ENCODE measurements at regions not wholly inside any gene's neighbourhood (a gene's known extent, or its start where the extent isn't known, plus 50 kb on each side); places are given as distances from the start of the nearest gene placed in this dataset.

DNA sequence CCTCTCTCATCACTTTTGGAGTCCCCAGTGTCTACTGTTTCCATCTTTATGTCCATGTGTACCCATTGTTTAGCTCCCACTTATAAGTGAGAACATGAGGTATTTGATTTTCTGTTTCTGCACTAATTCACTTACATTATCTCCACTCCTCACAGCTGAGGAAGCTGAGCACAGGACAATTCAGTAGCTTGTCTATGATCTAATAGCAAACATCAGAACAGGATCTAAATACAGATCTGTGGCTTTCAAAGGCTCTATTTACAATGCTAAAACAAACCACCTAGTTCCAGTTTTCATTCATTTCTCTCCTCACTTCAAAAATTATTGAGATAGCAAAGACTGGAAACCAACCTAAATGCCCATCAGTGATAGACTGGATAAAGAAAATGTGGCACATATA lies 52.0 kb upstream of the DDX18 start:
- FAIRE-seq (no peak), DNase-seq (ENCODE audit: low read depth in 1 of 2, low spot score in 2 of 2) (no peak)
- Histone ChIP-seq H3K4me1 (replicated peaks in 1 of 4; ENCODE audit: control insufficient read depth in 3 of 4, insufficient read depth in 4 of 4, low read length in 3 of 4) (no peaks in the 10 kb centered on the region), H3K27me3 (replicated peaks in 1 of 4; ENCODE audit: control insufficient read depth in 3 of 4, extremely low read depth in 1 of 4, insufficient read depth in 3 of 4, low read length in 3 of 4) (no peaks in the 10 kb centered on the region), H2BK120ac (replicated peaks; ENCODE audit: low read depth, low read length) (no peak overlapping the region), H3K4ac (replicated peaks; ENCODE audit: insufficient read length, low read depth, low read length) (no peak overlapping the region), H3K14ac (ENCODE audit: insufficient read length) (no peak overlapping the region), H2AFZ (ENCODE audit: low read length) (no peak overlapping the region), H3K56ac (replicated peaks; ENCODE audit: insufficient read length, low read depth, low read length) (no peak overlapping the region), H3K9me3 (ENCODE audit: insufficient read depth in 2 of 2, low read depth in 1 of 2, low read length in 1 of 2) (no peaks in the 10 kb centered on the region), H3K23ac (ENCODE audit: insufficient read length) (no peak overlapping the region), H2BK15ac (ENCODE audit: low read length) (no peak overlapping the region), H2AK5ac (ENCODE audit: low read depth, low read length) (no peak overlapping the region), H3K23me2 (ENCODE audit: low read depth, low read length) (no peaks in the 10 kb centered on the region), H2BK12ac (ENCODE audit: low read depth, low read length) (no peak overlapping the region), H4K8ac (ENCODE audit: extremely low read depth, insufficient read depth, low read length) (no peak overlapping the region), H4K5ac (ENCODE audit: insufficient read length, low read depth, low read length) (no peak overlapping the region), H3K79me1 (ENCODE audit: low read depth, low read length) (no peaks in the 10 kb centered on the region), H3K4me2 (ENCODE audit: insufficient read depth in 1 of 2, low read depth in 2 of 2, low read length in 2 of 2) (no peak overlapping the region), H3K27ac (ENCODE audit: low read depth, low read length) (no peak overlapping the region), H3K18ac (ENCODE audit: extremely low read depth, low read length) (no peak overlapping the region), H3K36me3 (ENCODE audit: control insufficient read depth in 2 of 4, insufficient read depth in 4 of 4, low read length in 3 of 4) (no peaks in the 10 kb centered on the region), H2BK5ac (ENCODE audit: low read depth, low read length) (no peak overlapping the region), H2BK20ac (ENCODE audit: low read length) (no peak overlapping the region), H4K20me1 (replicated peaks in 1 of 2; ENCODE audit: control insufficient read depth in 1 of 2, insufficient read depth in 2 of 2, low read length in 2 of 2) (no peaks in the 10 kb centered on the region), H4K91ac (replicated peaks; ENCODE audit: insufficient read length, low read length) (no peak overlapping the region), H3K79me2 (ENCODE audit: control insufficient read depth in 1 of 2, insufficient read depth in 2 of 2, low read length in 2 of 2) (no peaks in the 10 kb centered on the region), H3K9ac (replicated peaks in 1 of 4; ENCODE audit: extremely low read depth in 1 of 4, low read depth in 3 of 4, low read length in 3 of 4) (no peak overlapping the region), H3K4me3 (ENCODE audit: extremely low read depth in 1 of 4, insufficient read depth in 2 of 4, low read depth in 3 of 4, low read length in 4 of 4) (no peak overlapping the region)
- CTCF ChIA-PET (ENCODE audit: partially characterized antibody): interaction anchor here (1.2 kb wide), 1 partner anchor 9 kb away, joined by 6 read pairs; no protein-coding TSS in a partner anchor
- POLR2A ChIA-PET (ENCODE audit: partially characterized antibody): no interaction called here
- TF ChIP-seq POLR2AphosphoS5 (IDR thresholded peaks at IDR 0.05; ENCODE audit: low read depth, low read length) (no peak), TEAD4 (IDR thresholded peaks at IDR 0.05; ENCODE audit: low read depth, low read length) (no peak), RFX5 (IDR thresholded peaks at IDR 0.05; ENCODE audit: borderline replicate concordance, low read depth, low read length) (no peak), SP2 (IDR thresholded peaks at IDR 0.05; ENCODE audit: low read length) (no peak), TAF7 (optimal IDR thresholded peaks at IDR 0.05; ENCODE audit: borderline replicate concordance, low read depth, low read length) (no peak), USF2 (IDR thresholded peaks at IDR 0.05; ENCODE audit: low read length) (no peak), SIN3A (conservative IDR thresholded peaks at IDR 0.05 in 1 of 2, IDR thresholded peaks at IDR 0.05 in 1 of 2; ENCODE audit: low read depth in 1 of 2, low read length in 2 of 2) (no peak), KDM4A (IDR thresholded peaks at IDR 0.05; ENCODE audit: low read depth, low read length, severe bottlenecking) (no peak), SAP30 (IDR thresholded peaks at IDR 0.05; ENCODE audit: insufficient read depth, insufficient replicate concordance, low read length) (no peak), JUN (IDR thresholded peaks at IDR 0.05; ENCODE audit: low read depth, low read length) (no peak), CHD1 (IDR thresholded peaks at IDR 0.05; ENCODE audit: low read depth, low read length) (no peak), KDM1A (IDR thresholded peaks at IDR 0.05; ENCODE audit: borderline replicate concordance, low read length) (no peak), PHF8 (conservative IDR thresholded peaks at IDR 0.05; ENCODE audit: low read depth, low read length) (no peak)
- TF ChIP-seq, protein P1, sequence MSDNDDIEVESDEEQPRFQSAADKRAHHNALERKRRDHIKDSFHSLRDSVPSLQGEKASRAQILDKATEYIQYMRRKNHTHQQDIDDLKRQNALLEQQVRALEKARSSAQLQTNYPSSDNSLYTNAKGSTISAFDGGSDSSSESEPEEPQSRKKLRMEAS (IDR thresholded peaks at IDR 0.05): no peak
